H9 (cell line): ENCODE measurements at regions not wholly inside any gene's neighbourhood (a gene's known extent, or its start where the extent isn't known, plus 50 kb on each side); places are given as distances from the start of the nearest gene placed in this dataset.

Source experiments
- DNase-seq: peaks from one replicate; pipeline ENCODE4 v3.0.0-alpha.2; 2017
- H2AFZ ChIP-seq: one replicate; pipeline ENCODE4 v1.6.1; 2013; ENCODE audit warnings: mild to moderate bottlenecking, low read length, control low read depth, moderate library complexity
- H2AK5ac ChIP-seq: 2 replicates; pipeline ENCODE4 v1.6.1; 2013; ENCODE audit warnings: low read length, control low read depth, mixed read lengths; ENCODE audit not compliant: insufficient read length
- H2BK120ac ChIP-seq: one replicate; pipeline ENCODE4 v1.6.1; 2013; ENCODE audit warnings: low read depth, mild to moderate bottlenecking, low read length, control low read depth, inconsistent platforms; ENCODE audit not compliant: poor library complexity, severe bottlenecking
- H2BK12ac ChIP-seq: 2 replicates; pipeline ENCODE4 v1.6.1; 2013; ENCODE audit warnings: low read length, control low read depth, mixed read lengths, low read depth; ENCODE audit not compliant: insufficient read length
- H2BK15ac ChIP-seq: 2 replicates; pipeline ENCODE4 v1.6.1; 2013; ENCODE audit warnings: low read depth, low read length, control low read depth
- H2BK20ac ChIP-seq: one replicate; pipeline ENCODE4 v1.6.1; 2013; ENCODE audit warnings: low read depth, mild to moderate bottlenecking, low read length, control low read depth, inconsistent platforms; ENCODE audit not compliant: poor library complexity, severe bottlenecking
- H2BK5ac ChIP-seq: 2 replicates; pipeline ENCODE4 v1.6.1; 2013; ENCODE audit warnings: low read length, control low read depth, mixed read lengths; ENCODE audit not compliant: insufficient read length
- H3K14ac ChIP-seq: 2 replicates; pipeline ENCODE4 v1.6.1; 2013; ENCODE audit warnings: low read length, control low read depth; ENCODE audit not compliant: insufficient read depth
- H3K18ac ChIP-seq: 2 replicates; pipeline ENCODE4 v1.6.1; 2013; ENCODE audit warnings: low read depth, mild to moderate bottlenecking, mixed read lengths, low read length, control low read depth; ENCODE audit not compliant: insufficient read length
- H3K23ac ChIP-seq: 2 replicates; pipeline ENCODE4 v1.6.1; 2013; ENCODE audit warnings: low read length, control low read depth, mixed read lengths, low read depth; ENCODE audit not compliant: insufficient read length
- H3K23me2 ChIP-seq: 2 replicates; pipeline ENCODE4 v1.6.1; 2013; ENCODE audit warnings: low read depth, mild to moderate bottlenecking, mixed read lengths, low read length, control low read depth; ENCODE audit not compliant: insufficient read length, poor library complexity, severe bottlenecking
- H3K27ac ChIP-seq: 2 replicates; pipeline ENCODE4 v1.5.1; 2013; ENCODE audit warnings: low read length, control low read depth, mixed read lengths, low read depth; ENCODE audit not compliant: insufficient read length
- H3K27me3 ChIP-seq: 2 replicates; pipeline ENCODE4 v1.6.1; 2013; ENCODE audit warnings: low read length, control low read depth, inconsistent platforms; ENCODE audit not compliant: insufficient read depth
- H3K4ac ChIP-seq: 2 replicates; pipeline ENCODE4 v1.6.1; 2013; ENCODE audit warnings: low read depth, mild to moderate bottlenecking, control low read depth, inconsistent platforms, low read length, moderate library complexity
- H3K4me1 ChIP-seq: 2 replicates; pipeline ENCODE4 v1.6.1; 2013; ENCODE audit warnings: low read length, control low read depth, inconsistent platforms; ENCODE audit not compliant: insufficient read depth
- H3K4me2 ChIP-seq: 2 replicates; pipeline ENCODE4 v1.6.1; 2013; ENCODE audit warnings: low read length, control low read depth, mixed read lengths; ENCODE audit not compliant: insufficient read length, insufficient read depth
- H3K56ac ChIP-seq: 2 replicates; pipeline ENCODE4 v1.6.1; 2013; ENCODE audit warnings: low read depth, mild to moderate bottlenecking, mixed read lengths, low read length, control low read depth; ENCODE audit not compliant: insufficient read length
- H3K79me1 ChIP-seq: 2 replicates; pipeline ENCODE4 v1.6.1; 2013; ENCODE audit warnings: low read depth, mild to moderate bottlenecking, moderate library complexity, low read length, control low read depth, inconsistent platforms; ENCODE audit not compliant: insufficient read depth, poor library complexity, severe bottlenecking
- H3K79me2 ChIP-seq: 2 replicates; pipeline ENCODE4 v1.6.1; 2013; ENCODE audit warnings: low read length, control low read depth, inconsistent platforms; ENCODE audit not compliant: insufficient read depth
- H3K9ac ChIP-seq: 2 replicates; pipeline ENCODE4 v1.6.1; 2013; ENCODE audit warnings: low read length, control low read depth, mixed read lengths; ENCODE audit not compliant: insufficient read length; ENCODE audit errors: extremely low read depth
- H3K9me3 ChIP-seq: one replicate; pipeline ENCODE4 v1.6.1; 2013; ENCODE audit warnings: low read depth, low read length, inconsistent platforms; ENCODE audit not compliant: control insufficient read depth
- H3T11ph ChIP-seq: one replicate; pipeline ENCODE4 v1.6.1; 2013; ENCODE audit warnings: mild to moderate bottlenecking, low read length, control low read depth, inconsistent platforms
- H4K20me1 ChIP-seq: one replicate; pipeline ENCODE4 v1.6.1; 2013; ENCODE audit not compliant: control insufficient read depth, insufficient read length, insufficient read depth
- H4K5ac ChIP-seq: 2 replicates; pipeline ENCODE4 v1.6.1; 2013; ENCODE audit warnings: low read depth, mild to moderate bottlenecking, mixed read lengths, low read length, control low read depth; ENCODE audit not compliant: insufficient read length
- H4K8ac ChIP-seq: replicated peaks from 2 replicates; pipeline ENCODE4 v1.6.1; 2013; ENCODE audit warnings: low read length, control low read depth, mixed read lengths, low read depth; ENCODE audit not compliant: insufficient read length
- H4K91ac ChIP-seq: 2 replicates; pipeline ENCODE4 v1.6.1; 2013; ENCODE audit warnings: low read depth, mild to moderate bottlenecking, moderate library complexity, mixed read lengths, low read length, control low read depth; ENCODE audit not compliant: insufficient read length
- H3K27ac Mint-ChIP-seq, 3 experiments: 2 replicates in 2 of 3; 3 replicates in 1 of 3; pipeline ENCODE4 v1.8.0; 2020 to 2021; ENCODE audit warnings: mixed read lengths in 3 of 3, mild to moderate bottlenecking in 1 of 3, moderate library complexity in 1 of 3
- H3K27me3 Mint-ChIP-seq: 2 replicates; pipeline ENCODE4 v1.8.0; 2021; ENCODE audit warnings: low read depth, mild to moderate bottlenecking, moderate library complexity, mixed read lengths
- H3K36me3 Mint-ChIP-seq, 3 experiments: 2 replicates in 2 of 3; 3 replicates in 1 of 3; pipeline ENCODE4 v1.8.0; 2020 to 2021; ENCODE audit warnings: low read depth in 3 of 3, mixed read lengths in 3 of 3; ENCODE audit not compliant: insufficient read depth in 1 of 3
- H3K4me1 Mint-ChIP-seq, 2 experiments: 2 replicates each; pipeline ENCODE4 v1.8.0; 2020; ENCODE audit warnings: mixed read lengths in 2 of 2
- H3K4me3 Mint-ChIP-seq, 2 experiments: 2 replicates in 1 of 2; 3 replicates in 1 of 2; pipeline ENCODE4 v1.8.0; 2020 to 2021; ENCODE audit warnings: mild to moderate bottlenecking in 2 of 2, mixed read lengths in 2 of 2, moderate library complexity in 1 of 2
- H3K9me3 Mint-ChIP-seq, 2 experiments: 2 replicates in 1 of 2; 3 replicates in 1 of 2; pipeline ENCODE4 v1.8.0; 2020; ENCODE audit warnings: mild to moderate bottlenecking in 2 of 2, mixed read lengths in 2 of 2, moderate library complexity in 1 of 2
- TF ChIP-seq, protein P1 (sequence below): fragments of 200-600 bp; sonication (generic); conservative IDR thresholded peaks from 3 replicates; pipeline ENCODE4 v1.8.0; 2021; ENCODE audit warnings: antibody characterized with exemption, mild to moderate bottlenecking

DNA sequence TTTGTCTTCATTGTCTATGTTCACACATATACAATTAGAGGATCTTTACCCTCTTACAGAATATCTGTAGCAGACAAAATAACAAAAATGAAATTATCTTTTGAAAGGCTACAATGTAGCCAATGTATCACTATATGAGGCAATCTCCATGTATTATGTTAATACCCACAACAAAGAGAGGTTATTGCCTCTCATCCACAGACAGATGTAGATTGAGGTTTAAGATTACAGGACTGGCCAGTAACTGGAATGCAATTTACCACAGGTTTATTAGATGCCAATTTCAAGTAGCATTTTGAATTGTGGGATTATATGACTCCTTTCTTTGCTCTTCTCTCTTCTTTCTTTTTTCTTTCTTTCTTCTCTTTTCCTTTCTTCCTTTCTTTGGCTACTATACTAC lies 242.6 kb downstream of the ANKRD50 start:
- H3K4me2 ChIP-seq: no peak overlapping the region
- H3K4me1 Mint-ChIP-seq: peaks cover 0 to 15% of the 10 kb centered on the region in 2 experiments; a peak in 2 of 4 replicates
- no peak overlapping the region for H2BK120ac ChIP-seq
- H3K4ac ChIP-seq: no peak overlapping the region
- no peaks in the 10 kb centered on the region for H3K79me2 ChIP-seq
- H2AK5ac ChIP-seq: no peak overlapping the region
- DNase-seq: no peak
- H2BK20ac ChIP-seq: no peak overlapping the region
- no peak overlapping the region for H3T11ph ChIP-seq
- peaks cover 26% of the 10 kb centered on the region in 2 experiments for H3K9me3 Mint-ChIP-seq
- no peak overlapping the region for H4K91ac ChIP-seq
- H2BK5ac ChIP-seq: no peak overlapping the region
- H3K36me3 Mint-ChIP-seq: peaks cover 17 to 25% (median 18%) of the 10 kb centered on the region in 3 experiments; a peak in 5 of 7 replicates
- no peak overlapping the region for H3K14ac ChIP-seq
- H2AFZ ChIP-seq: no peak overlapping the region
- no peak overlapping the region for H4K8ac ChIP-seq
- H3K27me3 Mint-ChIP-seq: no peaks in the 10 kb centered on the region; the same call in 1 of the 2 replicates
- H3K18ac ChIP-seq: no peak overlapping the region
- no peak overlapping the region for H3K56ac ChIP-seq
- no peak overlapping the region for H3K27ac ChIP-seq
- no peaks in the 10 kb centered on the region for H3K9me3 ChIP-seq
- no peak overlapping the region for H3K4me3 Mint-ChIP-seq
- H3K27ac Mint-ChIP-seq: no peak overlapping the region
- no peak overlapping the region for H2BK15ac ChIP-seq
- no peaks in the 10 kb centered on the region for H3K4me1 ChIP-seq
- H3K27me3 ChIP-seq: no peaks in the 10 kb centered on the region
- H2BK12ac ChIP-seq: no peak overlapping the region
- H4K5ac ChIP-seq: no peak overlapping the region
- no peak overlapping the region for H3K23ac ChIP-seq
- H3K9ac ChIP-seq: no peak overlapping the region
- no peaks in the 10 kb centered on the region for H3K23me2 ChIP-seq
- TF ChIP-seq, protein P1, sequence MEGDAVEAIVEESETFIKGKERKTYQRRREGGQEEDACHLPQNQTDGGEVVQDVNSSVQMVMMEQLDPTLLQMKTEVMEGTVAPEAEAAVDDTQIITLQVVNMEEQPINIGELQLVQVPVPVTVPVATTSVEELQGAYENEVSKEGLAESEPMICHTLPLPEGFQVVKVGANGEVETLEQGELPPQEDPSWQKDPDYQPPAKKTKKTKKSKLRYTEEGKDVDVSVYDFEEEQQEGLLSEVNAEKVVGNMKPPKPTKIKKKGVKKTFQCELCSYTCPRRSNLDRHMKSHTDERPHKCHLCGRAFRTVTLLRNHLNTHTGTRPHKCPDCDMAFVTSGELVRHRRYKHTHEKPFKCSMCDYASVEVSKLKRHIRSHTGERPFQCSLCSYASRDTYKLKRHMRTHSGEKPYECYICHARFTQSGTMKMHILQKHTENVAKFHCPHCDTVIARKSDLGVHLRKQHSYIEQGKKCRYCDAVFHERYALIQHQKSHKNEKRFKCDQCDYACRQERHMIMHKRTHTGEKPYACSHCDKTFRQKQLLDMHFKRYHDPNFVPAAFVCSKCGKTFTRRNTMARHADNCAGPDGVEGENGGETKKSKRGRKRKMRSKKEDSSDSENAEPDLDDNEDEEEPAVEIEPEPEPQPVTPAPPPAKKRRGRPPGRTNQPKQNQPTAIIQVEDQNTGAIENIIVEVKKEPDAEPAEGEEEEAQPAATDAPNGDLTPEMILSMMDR: no peak
- no peaks in the 10 kb centered on the region for H3K79me1 ChIP-seq
- H4K20me1 ChIP-seq: no peaks in the 10 kb centered on the region
